ENCODE measurements at regions not wholly inside any gene's neighbourhood (a gene's known extent, or its start where the extent isn't known, plus 50 kb on each side); places are given as distances from the start of the nearest gene placed in this dataset.

DNA sequence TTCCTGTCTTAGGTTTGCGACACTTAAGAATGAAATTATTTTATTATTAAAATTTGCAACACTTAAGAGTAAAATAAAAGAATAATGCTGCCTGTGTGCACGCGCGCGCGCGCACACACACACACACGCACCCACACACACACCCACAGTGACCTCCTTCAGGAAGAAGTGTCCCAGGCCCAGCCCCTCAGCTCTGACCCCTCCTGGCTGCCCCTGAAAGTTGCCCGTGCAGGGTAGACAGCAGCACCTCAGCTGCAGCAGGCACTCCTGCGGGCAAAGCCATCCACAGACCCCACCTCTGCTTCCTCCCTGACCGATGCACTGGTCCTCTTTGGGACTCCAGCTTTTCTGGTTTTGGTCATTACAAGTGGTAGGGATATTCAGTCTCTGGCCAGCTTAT, 478.2 kb downstream of the NTRK3 start:
- TF ChIP-seq CTCF (conservative IDR thresholded peaks at IDR 0.05; ENCODE audit: low read depth, low read length) (no peak), MXI1 (IDR thresholded peaks at IDR 0.05; ENCODE audit: borderline replicate concordance, low read depth, low read length) (no peak), USF2 (IDR thresholded peaks at IDR 0.05; ENCODE audit: low read depth, low read length) (no peak)
- no peak overlapping the region for H2AK9ac ChIP-seq (replicated peaks; ENCODE audit: low read depth, low read length, poor library complexity)
- H4K5ac ChIP-seq (ENCODE audit: low read depth, low read length) = no peak overlapping the region
- H3K4me3 ChIP-seq (ENCODE audit: insufficient read depth, low read depth, low read length) = no peak overlapping the region
- H3K4me2 ChIP-seq (ENCODE audit: low read depth, low read length) = no peak overlapping the region
- no peaks in the 10 kb centered on the region for H3K79me1 ChIP-seq (ENCODE audit: low read depth in 1 of 2, low read length in 2 of 2)
- no peaks in the 10 kb centered on the region for H3K9me1 ChIP-seq (ENCODE audit: insufficient read depth, low read length)
- H3K9me3 ChIP-seq (ENCODE audit: control insufficient read depth, insufficient read depth, low read length) = no peaks in the 10 kb centered on the region
- no peak overlapping the region for H3K23ac ChIP-seq (ENCODE audit: low read depth, low read length)
- H4K8ac ChIP-seq (ENCODE audit: low read depth in 2 of 2, low read length in 2 of 2) = no peak overlapping the region
- DNase-seq (no peak), ATAC-seq (ENCODE audit: low read depth) (no peak)
- H3K4ac ChIP-seq (ENCODE audit: low read depth, low read length) = no peak overlapping the region
- no peak overlapping the region for H3K14ac ChIP-seq (replicated peaks; ENCODE audit: low read depth, low read length)
- no TSS peak for BruUV-seq (replicated peaks)
- ChIA-PET CTCF (no interaction called here), POLR2A (ENCODE audit: unreplicated experiment) (no interaction called here)
- H2AK5ac ChIP-seq (ENCODE audit: low read depth, low read length) = no peak overlapping the region
- H2BK5ac ChIP-seq (ENCODE audit: low read depth, low read length, poor library complexity, severe bottlenecking) = no peak overlapping the region
- no peak overlapping the region for H2AFZ ChIP-seq (replicated peaks; ENCODE audit: low read length, poor library complexity)
- no peak overlapping the region for H3K18ac ChIP-seq (ENCODE audit: low read depth, low read length)
- no peak overlapping the region for H2BK120ac ChIP-seq (ENCODE audit: low read depth, low read length)
- H3K27me3 ChIP-seq (ENCODE audit: control insufficient read depth, insufficient read depth, low read length) = peaks cover 11% of the 10 kb centered on the region; the same call in 1 of the 2 replicates
- dilution Hi-C loops (cut with HindIII; ENCODE audit: low sequenced_read_pairs, unreplicated experiment) (no loop called here), in situ Hi-C loops (cut with MboI; ENCODE audit: low sequenced_read_pairs) (no loop called here), intact Hi-C loops (cut with micrococcal nuclease) (no loop called here)
- H3K9ac ChIP-seq (ENCODE audit: low read depth, low read length) = no peak overlapping the region
- H2BK20ac ChIP-seq (ENCODE audit: low read depth, low read length) = no peak overlapping the region
- H3K27ac ChIP-seq (ENCODE audit: insufficient read depth, low read length) = no peak overlapping the region
- H4K20me1 ChIP-seq (ENCODE audit: insufficient read depth, low read length) = no peaks in the 10 kb centered on the region
- WGBS, 2 experiments (ENCODE audit: extremely low coverage in 2 of 2, insufficient read length in 1 of 2) = 60% methylated on average over 1 of the region's 11 CpGs; no CpG with 5 or more reads in 1 of the 2 experiments
- H2BK15ac ChIP-seq (ENCODE audit: low read depth, low read length) = no peak overlapping the region
- H3K4me1 ChIP-seq (ENCODE audit: control insufficient read depth, insufficient read depth, low read length) = peaks cover 7% of the 10 kb centered on the region; the same call in 1 of the 2 replicates
- H3K36me3 ChIP-seq (ENCODE audit: control insufficient read depth, insufficient read depth, low read length) = no peaks in the 10 kb centered on the region
- no peak overlapping the region for H4K91ac ChIP-seq (ENCODE audit: insufficient read depth, low read depth, low read length)
- H3K56ac ChIP-seq (ENCODE audit: extremely low read depth, insufficient read depth, low read length) = no peak overlapping the region
